Peyer's patch (tissue), 4 donors: ENCODE measurements at regions not wholly inside any gene's neighbourhood (a gene's known extent, or its start where the extent isn't known, plus 50 kb on each side); places are given as distances from the start of the nearest gene placed in this dataset.

Source experiments
- CTCF ChIP-seq, 6 experiments: fragments of 450-650 bp in 4 of 6; fragments of 200-600 bp in 2 of 6; sonication (generic) in 1 of 6; IDR thresholded peaks; one replicate each; pipeline ENCODE4 v1.5.1; 2017 to 2019; ENCODE audit warnings: antibody characterized with exemption in 6 of 6, mild to moderate bottlenecking in 3 of 6, moderate library complexity in 1 of 6
- POLR2A ChIP-seq, 2 donors: fragments of 450-650 bp; IDR thresholded peaks; one replicate each; pipeline ENCODE4 v1.5.1; 2017; ENCODE audit warnings: antibody characterized with exemption in 2 of 2, mild to moderate bottlenecking in 2 of 2, moderate library complexity in 2 of 2

GRCh38 chr3:104360038-104360437 is 1006.7 kb upstream of the ALCAM start:
- TF ChIP-seq POLR2A (IDR thresholded peaks at IDR 0.05) (no peak), CTCF (IDR thresholded peaks at IDR 0.05) (no peak)
